Kasumi-1 (cell line): ENCODE measurements at regions not wholly inside any gene's neighbourhood (a gene's known extent, or its start where the extent isn't known, plus 50 kb on each side); places are given as distances from the start of the nearest gene placed in this dataset.

ENCODE experiments used
- DNase-seq, 2 experiments: peaks; one replicate each; lab custom pipeline; 2025; lab: John Stamatoyannopoulos, UW

- DNase-seq, result no peak
These were observed 372.4 kb downstream of the TGFB2 start for GRCh38 chr1:218717575-218717974.

GRCh38 chr1:218718206-218718605, 373.1 kb downstream of the TGFB2 start:
- no peak for DNase-seq

DNA sequence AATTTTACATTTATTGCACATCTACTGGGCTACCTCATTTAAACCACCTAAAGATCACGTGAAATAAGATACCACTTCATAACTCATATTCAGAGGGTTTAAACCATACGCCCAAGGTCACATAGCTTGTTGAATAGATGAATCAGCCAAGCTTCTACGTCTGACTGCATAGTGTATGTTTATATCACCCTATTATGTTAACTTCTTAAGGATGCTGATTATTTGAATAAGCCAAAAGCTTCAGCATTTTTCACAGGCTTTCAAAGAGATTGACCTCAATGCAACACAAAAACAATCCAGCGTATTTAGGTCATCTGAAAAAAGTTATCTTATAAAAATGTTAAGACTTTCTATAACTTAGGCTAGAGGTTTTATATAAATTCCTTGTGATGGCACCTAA, 373.8 kb downstream of the TGFB2 start:
- no peak for DNase-seq

DNA sequence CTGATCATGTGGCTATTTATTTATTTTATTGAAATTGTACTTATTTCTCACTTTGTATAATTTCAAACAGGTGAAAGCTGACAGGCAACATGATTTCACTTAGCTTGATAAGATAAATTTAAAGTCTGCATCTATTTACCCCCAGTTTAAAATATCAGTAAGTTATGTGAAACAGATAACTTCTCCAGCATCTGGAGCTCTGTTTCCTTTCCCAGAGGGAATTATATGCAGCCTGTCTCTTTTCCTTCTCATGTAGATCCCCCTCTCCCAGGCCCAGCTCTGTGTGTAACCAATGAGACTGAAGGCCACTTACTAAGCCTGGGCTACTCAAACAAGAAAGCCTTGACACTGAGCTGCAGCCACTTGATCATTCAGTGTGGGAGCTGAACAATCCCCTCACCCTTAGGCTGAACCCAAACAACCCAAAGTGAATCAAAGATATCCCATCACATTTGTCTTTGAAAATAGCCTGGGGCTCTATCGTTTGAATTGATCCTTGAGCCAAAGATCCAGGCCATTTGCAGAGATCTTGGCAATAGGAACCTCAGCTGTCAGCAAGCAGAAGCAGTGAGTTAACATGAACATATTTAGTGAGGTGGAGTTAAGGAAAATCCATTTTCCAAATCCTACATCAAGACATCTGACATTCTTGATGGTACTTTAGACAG, 383.9 kb downstream of the TGFB2 start:
- no peak for DNase-seq

- DNase-seq, result no peak
These were observed 390.4 kb downstream of the TGFB2 start for GRCh38 chr1:218735436-218736032.

GRCh38 chr1:218739426-218739825, 394.3 kb downstream of the TGFB2 start:
- no peak for DNase-seq

GRCh38 chr1:218741852-218742251, 396.7 kb downstream of the TGFB2 start:
- DNase-seq, result no peak

- DNase-seq, result no peak
These were observed 397.5 kb downstream of the TGFB2 start for GRCh38 chr1:218742467-218743262.

DNA sequence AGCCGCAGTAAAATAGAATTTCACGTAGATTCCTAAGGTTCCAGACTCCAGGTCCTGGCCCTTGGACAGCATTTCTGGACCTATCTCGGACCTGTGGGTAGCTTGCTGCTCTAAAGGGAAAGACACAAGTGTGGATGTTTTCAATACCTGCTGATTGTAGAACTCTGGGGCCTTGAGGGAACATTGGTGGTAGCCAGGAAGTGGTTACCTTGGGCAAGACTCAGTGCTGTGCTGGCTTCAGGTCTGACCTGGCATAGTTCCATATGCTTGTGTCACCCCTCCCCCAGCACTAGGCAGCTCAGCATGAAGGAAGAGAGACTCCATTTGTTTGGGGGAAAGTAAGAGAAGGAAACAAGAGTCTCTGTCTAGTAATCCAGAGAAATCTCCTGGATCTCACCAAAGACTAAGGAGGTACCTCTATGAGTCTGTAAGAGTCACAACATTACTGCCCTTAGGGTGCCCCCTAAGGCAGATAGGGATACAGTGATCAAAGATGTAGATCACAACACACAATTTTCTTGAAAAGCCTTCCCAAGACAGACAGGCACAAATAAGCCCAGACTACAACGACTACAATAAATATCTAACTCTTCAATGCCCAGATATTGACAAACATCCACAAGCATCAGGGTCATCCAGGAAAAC, 398.8 kb downstream of the TGFB2 start:
- DNase-seq, result no peak

GRCh38 chr1:218748071-218748470, 402.9 kb downstream of the TGFB2 start:
- DNase-seq, result no peak

DNA sequence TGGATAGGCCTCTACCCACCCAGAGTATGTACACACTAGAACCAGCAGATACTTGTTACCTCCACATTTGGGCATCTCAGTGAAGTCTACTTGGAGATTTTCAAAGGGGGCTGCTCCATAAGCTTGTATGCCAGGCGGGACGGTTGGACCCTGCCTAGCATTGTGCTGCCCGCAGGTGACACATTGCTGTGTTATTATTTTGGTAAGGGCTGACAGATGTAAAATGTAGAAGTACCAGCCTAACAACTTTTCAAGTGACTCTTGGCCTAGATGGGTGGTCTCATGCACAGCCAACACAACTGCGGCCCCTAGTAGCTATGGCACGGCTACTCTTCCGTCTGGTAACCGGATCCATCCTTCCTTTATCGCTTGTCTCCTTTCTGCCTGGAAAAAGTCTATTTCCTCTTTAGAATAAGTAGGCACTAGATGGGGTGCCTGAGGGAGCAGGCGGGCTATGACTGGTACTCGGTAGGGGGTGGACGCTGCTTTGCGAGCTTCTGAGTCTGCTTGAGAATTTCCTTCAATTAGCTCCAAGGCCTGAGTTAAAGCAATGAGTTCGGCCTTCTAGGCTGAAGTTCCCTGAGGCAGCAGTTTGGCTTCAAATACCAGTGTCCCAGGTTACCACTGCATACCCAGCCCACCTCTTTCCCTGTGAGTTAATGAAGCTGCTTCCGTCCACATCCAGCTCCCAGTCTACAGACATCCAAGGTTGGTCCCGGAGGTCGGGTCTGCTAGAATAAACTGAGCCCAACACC, 405.3 kb downstream of the TGFB2 start:
- DNase-seq, result no peak

- DNase-seq, result no peak
These were observed 406.2 kb downstream of the TGFB2 start for GRCh38 chr1:218751208-218751948.

DNA sequence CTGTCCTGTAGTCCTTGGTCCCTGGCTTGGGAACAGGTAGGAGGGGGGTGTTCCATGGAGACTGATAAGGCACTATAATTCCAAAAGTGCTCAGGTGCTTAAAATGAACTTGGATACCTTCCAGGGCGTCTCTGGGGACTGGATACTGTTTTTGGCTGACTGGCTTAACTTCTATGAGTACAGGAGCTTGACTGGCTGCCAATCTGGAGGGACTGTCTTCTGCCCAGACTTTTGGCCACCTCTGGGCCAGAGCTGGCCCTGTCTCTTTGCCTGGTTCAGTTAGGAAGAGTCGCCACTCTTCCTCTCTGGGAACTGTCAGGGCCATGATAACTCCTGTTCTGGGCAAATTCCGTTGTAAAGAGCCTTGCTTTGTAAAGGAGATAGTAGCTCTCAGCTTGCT, 407.0 kb downstream of the TGFB2 start:
- DNase-seq, result no peak

- no peak for DNase-seq
These were observed 409.3 kb downstream of the TGFB2 start for GRCh38 chr1:218754477-218754876.

- DNase-seq, result no peak
These were observed 410.0 kb downstream of the TGFB2 start for GRCh38 chr1:218755128-218755527.

- DNase-seq, result no peak
These were observed 413.9 kb upstream of the LYPLAL1 start for GRCh38 chr1:218759795-218760194.

DNA sequence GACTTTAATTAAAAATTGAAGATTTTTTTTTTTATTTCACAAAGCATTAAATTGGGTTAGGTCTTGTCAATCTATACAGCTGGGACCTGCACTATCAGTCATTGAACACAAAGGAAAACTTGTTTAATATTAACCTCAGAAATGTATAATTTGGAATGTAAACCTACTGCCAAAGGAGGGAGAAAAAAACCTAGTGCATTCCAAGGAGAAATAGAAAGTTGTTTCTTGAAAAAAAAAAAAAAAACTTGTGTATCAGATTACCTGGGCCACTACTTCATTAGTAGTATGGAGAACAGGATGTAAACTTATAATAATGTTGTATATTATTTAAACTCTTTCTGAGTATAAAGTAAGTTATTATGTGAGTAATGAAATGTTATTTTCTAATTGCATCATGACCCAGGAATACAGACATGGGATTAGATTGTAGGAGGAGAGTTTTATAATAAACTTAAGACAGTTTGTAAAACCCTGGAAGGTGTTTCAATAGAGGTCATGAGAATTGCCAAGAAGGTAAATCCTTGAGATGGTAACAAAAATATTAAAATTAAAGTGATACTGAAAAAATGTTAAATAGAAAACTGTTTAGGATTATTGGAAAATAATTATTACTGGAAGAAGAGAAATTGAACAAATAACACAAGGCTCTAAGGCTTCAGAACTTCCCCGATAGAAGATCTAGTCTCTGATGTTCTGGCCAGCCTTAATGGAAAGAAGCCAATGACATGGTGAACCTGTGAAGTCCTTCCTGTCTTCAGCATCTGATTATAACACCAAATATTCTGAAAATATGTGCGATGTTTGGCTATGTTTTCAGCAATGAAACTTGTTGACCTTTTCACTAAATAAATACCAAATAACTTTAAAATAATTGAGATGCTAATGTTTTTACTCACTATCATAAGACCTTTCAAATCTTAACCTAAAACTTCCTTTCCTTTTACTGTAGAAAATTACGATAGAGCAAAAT, 412.8 kb upstream of the LYPLAL1 start:
- DNase-seq, result no peak

GRCh38 chr1:218763538-218763937, 410.1 kb upstream of the LYPLAL1 start:
- DNase-seq, result no peak

DNA sequence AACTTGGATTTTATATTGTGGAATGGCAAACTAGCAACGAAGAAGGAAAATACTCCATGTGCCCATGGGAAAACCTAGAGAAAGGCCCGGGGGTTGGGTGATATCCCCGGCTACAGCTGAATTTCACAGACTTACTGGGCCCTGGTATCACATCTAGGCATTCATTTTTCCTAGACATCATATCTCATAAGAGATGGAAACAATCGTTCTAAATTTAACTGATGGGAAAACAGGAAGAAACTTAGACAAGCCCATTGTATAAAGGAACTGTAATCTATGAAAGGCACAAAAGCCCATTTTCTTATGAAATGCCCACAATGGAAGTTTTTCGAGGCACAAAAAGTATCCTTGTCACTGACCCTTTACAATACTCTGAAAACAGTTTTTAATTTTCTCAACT, 407.9 kb upstream of the LYPLAL1 start:
- no peak for DNase-seq

DNA sequence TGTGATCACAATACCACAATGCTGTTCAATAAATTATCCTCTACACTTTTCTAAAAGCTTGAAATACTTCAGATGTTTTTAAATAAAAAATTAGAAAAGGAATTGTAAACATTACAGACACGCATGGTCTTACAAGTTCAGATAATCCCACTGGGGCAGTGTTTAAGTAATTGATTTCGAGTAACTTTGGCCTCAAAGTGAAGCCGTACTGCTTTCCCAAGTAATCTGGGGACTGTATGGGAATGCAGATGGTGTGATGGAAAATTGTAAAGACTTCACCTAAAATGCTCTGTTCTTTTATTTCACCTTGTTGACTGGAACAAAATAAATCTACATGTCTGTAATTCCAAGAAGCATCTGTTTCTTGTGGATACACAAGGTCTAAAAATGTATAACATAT, 401.7 kb upstream of the LYPLAL1 start:
- no peak for DNase-seq
